HG03558 (cell line): ENCODE measurements at regions not wholly inside any gene's neighbourhood (a gene's known extent, or its start where the extent isn't known, plus 50 kb on each side); places are given as distances from the start of the nearest gene placed in this dataset.
"Not testable (repeated sequence)": the region's sequence is repeated elsewhere in the genome, so short reads cannot be mapped to it uniquely, and the experiment has no call there.

ENCODE experiments used
- ATAC-seq: cut with Tn5 transposase; IDR thresholded peaks from one replicate; pipeline ENCODE4 v1.9.1; 2021; ENCODE audit warnings: moderate number of reproducible peaks; ENCODE audit not compliant: unreplicated experiment; ENCODE audit errors: extremely low read depth

- ATAC-seq = no peak
Observed at GRCh38 chr14:45877981-45878380, 625.0 kb upstream of the MIS18BP1 start.

- ATAC-seq = no peak
Observed at GRCh38 chr14:45868863-45869262, 615.9 kb upstream of the MIS18BP1 start.

GRCh38 chr14:45868377-45868776 lies 615.4 kb upstream of the MIS18BP1 start:
- ATAC-seq = peak; percentile 55

GRCh38 chr14:45867046-45867894 lies 614.3 kb upstream of the MIS18BP1 start:
- ATAC-seq = peak; percentile 61

GRCh38 chr14:45838597-45838996 lies 585.6 kb upstream of the MIS18BP1 start:
- no peak for ATAC-seq

- ATAC-seq = no peak
Observed at GRCh38 chr14:45819107-45819506, 566.1 kb upstream of the MIS18BP1 start.

GRCh38 chr14:45811155-45811554 lies 558.2 kb upstream of the MIS18BP1 start:
- ATAC-seq = no peak

- ATAC-seq = no peak
Observed at GRCh38 chr14:45810152-45810872, 557.3 kb upstream of the MIS18BP1 start.

- no peak for ATAC-seq
Observed at GRCh38 chr14:45807178-45807899, 554.3 kb upstream of the MIS18BP1 start.

- ATAC-seq = no peak
Observed at GRCh38 chr14:45799511-45799910, 546.5 kb upstream of the MIS18BP1 start.

GRCh38 chr14:45798659-45799058 lies 545.7 kb upstream of the MIS18BP1 start:
- ATAC-seq = no peak

GRCh38 chr14:45796006-45796405 lies 543.0 kb upstream of the MIS18BP1 start:
- ATAC-seq = not testable (repeated sequence)

GRCh38 chr14:45793081-45793480 lies 540.1 kb upstream of the MIS18BP1 start:
- no peak for ATAC-seq

- no peak for ATAC-seq
Observed at GRCh38 chr14:45790293-45790692, 537.3 kb upstream of the MIS18BP1 start.

- no peak for ATAC-seq
Observed at GRCh38 chr14:45787167-45787566, 534.2 kb upstream of the MIS18BP1 start.

GRCh38 chr14:45786266-45786665 lies 533.3 kb upstream of the MIS18BP1 start:
- ATAC-seq = no peak

GRCh38 chr14:45785240-45785639 lies 532.2 kb upstream of the MIS18BP1 start:
- no peak for ATAC-seq

GRCh38 chr14:45766247-45766646 lies 513.2 kb upstream of the MIS18BP1 start:
- no peak for ATAC-seq

- no peak for ATAC-seq
Observed at GRCh38 chr14:45757655-45758054, 504.7 kb upstream of the MIS18BP1 start.

- not testable (repeated sequence) for ATAC-seq
Observed at GRCh38 chr14:45756412-45756811, 503.4 kb upstream of the MIS18BP1 start.

GRCh38 chr14:45743884-45744283 lies 490.9 kb upstream of the MIS18BP1 start:
- no peak for ATAC-seq
